HPDE6-E6E7 (cell line): ENCODE measurements at regions not wholly inside any gene's neighbourhood (a gene's known extent, or its start where the extent isn't known, plus 50 kb on each side); places are given as distances from the start of the nearest gene placed in this dataset.
A peak's percentile ranks its signal among the peaks of the same experiment; 100 is the strongest.

Experiments
- DNase-seq: peaks from one replicate; pipeline ENCODE4 v3.0.0; 2011; ENCODE audit warnings: missing footprints; ENCODE audit errors: extremely low spot score

GRCh38 chr15:39144613-39145499 is 436.0 kb upstream of the THBS1 start:
- no peak for DNase-seq

GRCh38 chr15:39145854-39146625 is 434.8 kb upstream of the THBS1 start:
- no peak for DNase-seq

GRCh38 chr15:39149636-39150150 is 431.2 kb upstream of the THBS1 start:
- DNase-seq: no peak

- DNase-seq: no peak
These were observed 429.3 kb upstream of the THBS1 start for GRCh38 chr15:39151545-39151944.

GRCh38 chr15:39153058-39153714 is 427.7 kb upstream of the THBS1 start:
- DNase-seq: no peak

GRCh38 chr15:39153716-39154115 is 427.2 kb upstream of the THBS1 start:
- DNase-seq: no peak

- DNase-seq: no peak
These were observed 426.6 kb upstream of the THBS1 start for GRCh38 chr15:39154227-39154638.

GRCh38 chr15:39154776-39155175 is 426.1 kb upstream of the THBS1 start:
- DNase-seq: no peak

GRCh38 chr15:39156166-39156565 is 424.7 kb upstream of the THBS1 start:
- DNase-seq: no peak

GRCh38 chr15:39156646-39157250 is 424.1 kb upstream of the THBS1 start:
- DNase-seq: no peak

- DNase-seq: no peak
These were observed 423.0 kb upstream of the THBS1 start for GRCh38 chr15:39157882-39158281.

GRCh38 chr15:39159833-39160232 is 421.0 kb upstream of the THBS1 start:
- DNase-seq: no peak

GRCh38 chr15:39161096-39161495 is 419.8 kb upstream of the THBS1 start:
- no peak for DNase-seq

GRCh38 chr15:39165020-39165706 is 415.7 kb upstream of the THBS1 start:
- DNase-seq: no peak

- no peak for DNase-seq
These were observed 413.5 kb upstream of the THBS1 start for GRCh38 chr15:39167164-39168058.

- DNase-seq: peak; percentile 92
These were observed 408.9 kb upstream of the THBS1 start for GRCh38 chr15:39171944-39172368.

GRCh38 chr15:39172380-39173281 is 408.2 kb upstream of the THBS1 start:
- no peak for DNase-seq

- DNase-seq: no peak
These were observed 407.5 kb upstream of the THBS1 start for GRCh38 chr15:39173426-39173825.

GRCh38 chr15:39174332-39174731 is 406.5 kb upstream of the THBS1 start:
- DNase-seq: no peak
